ENCODE measurements at regions not wholly inside any gene's neighbourhood (a gene's known extent, or its start where the extent isn't known, plus 50 kb on each side); places are given as distances from the start of the nearest gene placed in this dataset.

- H3K27ac ChIP-seq (ENCODE audit: low read depth, low read length) = no peak overlapping the region
- no peaks in the 10 kb centered on the region for H3K79me1 ChIP-seq (ENCODE audit: low read depth, low read length)
- peak overlapping the region; percentile 91; the same call in 1 of the 2 replicates for H2AK5ac ChIP-seq (ENCODE audit: low read depth, low read length)
- peaks cover 3 to 9% of the 10 kb centered on the region in 2 experiments; a peak in 1 of 4 replicates for H3K9me3 ChIP-seq (ENCODE audit: insufficient read depth in 2 of 2, low read depth in 1 of 2, low read length in 1 of 2)
- peaks cover 0 to 8% (median 3%) of the 10 kb centered on the region in 4 experiments; a peak in 3 of 7 replicates for H3K4me1 ChIP-seq (replicated peaks in 1 of 4; ENCODE audit: control insufficient read depth in 3 of 4, insufficient read depth in 4 of 4, low read length in 3 of 4)
- no peak overlapping the region for H3K23ac ChIP-seq (ENCODE audit: insufficient read length)
- FAIRE-seq = no peak
- no peak overlapping the region for H3K4ac ChIP-seq (replicated peaks; ENCODE audit: insufficient read length, low read depth, low read length)
- peak overlapping the region; percentile 89 for H2BK15ac ChIP-seq (ENCODE audit: low read length)
- H2BK5ac ChIP-seq (ENCODE audit: low read depth, low read length) = no peak overlapping the region; the same call in 1 of the 2 replicates
- no peak overlapping the region for H2BK120ac ChIP-seq (replicated peaks; ENCODE audit: low read depth, low read length)
- no peak for DNase-seq (ENCODE audit: low read depth in 1 of 2, low spot score in 2 of 2)
- no peaks in the 10 kb centered on the region for H3K79me2 ChIP-seq (ENCODE audit: control insufficient read depth in 1 of 2, insufficient read depth in 2 of 2, low read length in 2 of 2)
- H4K8ac ChIP-seq (ENCODE audit: extremely low read depth, insufficient read depth, low read length) = no peak overlapping the region
- H3K56ac ChIP-seq (replicated peaks; ENCODE audit: insufficient read length, low read depth, low read length) = no peak overlapping the region
- peak overlapping the region; percentile 30 for H4K91ac ChIP-seq (replicated peaks; ENCODE audit: insufficient read length, low read length)
- H4K20me1 ChIP-seq (replicated peaks in 1 of 2; ENCODE audit: control insufficient read depth in 1 of 2, insufficient read depth in 2 of 2, low read length in 2 of 2) = no peaks in the 10 kb centered on the region
- no peak overlapping the region for H3K18ac ChIP-seq (ENCODE audit: extremely low read depth, low read length)
- H2BK20ac ChIP-seq (ENCODE audit: low read length) = no peak overlapping the region
- no peak overlapping the region for H3K9ac ChIP-seq (replicated peaks in 1 of 4; ENCODE audit: extremely low read depth in 1 of 4, low read depth in 3 of 4, low read length in 3 of 4)
- no peak overlapping the region for H3K4me2 ChIP-seq (ENCODE audit: insufficient read depth in 1 of 2, low read depth in 2 of 2, low read length in 2 of 2)
- H2BK12ac ChIP-seq (ENCODE audit: low read depth, low read length) = 0 out of 2 replicates have a peak overlapping the region, but pooled peaks have one; percentile 91
- 91% methylated on average over 4 of the region's 4 CpGs; no CpG with 5 or more reads in 1 of the 2 experiments for WGBS, 2 experiments (ENCODE audit: extremely low coverage in 1 of 2, insufficient coverage in 1 of 2, insufficient read length in 1 of 2, insufficient replicate concordance in 2 of 2, low coverage in 1 of 2, low lambda C conversion rate in 2 of 2, missing lambda C conversion rate in 1 of 2)
- no peak overlapping the region for H2AFZ ChIP-seq (ENCODE audit: low read length)
- no peaks in the 10 kb centered on the region; the same call in 1 of the 2 replicates for H3K23me2 ChIP-seq (ENCODE audit: low read depth, low read length)
- no peaks in the 10 kb centered on the region for H3K36me3 ChIP-seq (ENCODE audit: control insufficient read depth in 2 of 4, insufficient read depth in 4 of 4, low read length in 3 of 4)
- no peaks in the 10 kb centered on the region for H3K27me3 ChIP-seq (replicated peaks in 1 of 4; ENCODE audit: control insufficient read depth in 3 of 4, extremely low read depth in 1 of 4, insufficient read depth in 3 of 4, low read length in 3 of 4)
- no peak overlapping the region for H3K4me3 ChIP-seq (ENCODE audit: extremely low read depth in 1 of 4, insufficient read depth in 2 of 4, low read depth in 3 of 4, low read length in 4 of 4)
- CTCF ChIA-PET (ENCODE audit: partially characterized antibody) = interaction anchor here (0.7 to 1.3 kb wide), 4 partner anchors 16 to 165 kb away, joined by 3 to 4 read pairs (median 3); no protein-coding TSS in a partner anchor
- H3K14ac ChIP-seq (ENCODE audit: insufficient read length) = no peak overlapping the region
- POLR2A ChIA-PET (ENCODE audit: partially characterized antibody) = no interaction called here
- no peak overlapping the region for H4K5ac ChIP-seq (ENCODE audit: insufficient read length, low read depth, low read length)
These were observed 212.3 kb upstream of the PMEPA1 start for GRCh38 chr20:57922083-57922482.

Measured in H1 (cell line).